ENCODE measurements at regions not wholly inside any gene's neighbourhood (a gene's known extent, or its start where the extent isn't known, plus 50 kb on each side); places are given as distances from the start of the nearest gene placed in this dataset.

GRCh38 chr2:59737299-59737698 is 816.2 kb downstream of the BCL11A start:
- TF ChIP-seq POLR2AphosphoS5 (IDR thresholded peaks at IDR 0.05) (no peak), CTCF (IDR thresholded peaks at IDR 0.05) (no peak), POLR2A (IDR thresholded peaks at IDR 0.05) (no peak), EP300 (IDR thresholded peaks at IDR 0.05; ENCODE audit: low read depth) (no peak)

Data from transverse colon (tissue), 4 donors.